HEK293T (cell line): ENCODE measurements at regions not wholly inside any gene's neighbourhood (a gene's known extent, or its start where the extent isn't known, plus 50 kb on each side); places are given as distances from the start of the nearest gene placed in this dataset.
"Not testable (repeated sequence)": the region's sequence is repeated elsewhere in the genome, so short reads cannot be mapped to it uniquely, and the experiment has no call there.

Experiments
- CTCF ChIA-PET: fragments of 350-600 bp; formaldehyde crosslinking; extraction: SDS; loops from one replicate; lab custom pipeline; 2021; ENCODE audit warnings: antibody characterized with exemption, inconsistent platforms; lab: Yijun Ruan, JAX
- POLR2A ChIA-PET: fragments of 350-600 bp; formaldehyde crosslinking; extraction: SDS; loops from one replicate; lab custom pipeline; 2020; ENCODE audit warnings: antibody characterized with exemption, inconsistent platforms; lab: Yijun Ruan, JAX
- DNase-seq: peaks from one replicate; pipeline ENCODE4 v3.0.0; 2012; ENCODE audit warnings: mixed read lengths; ENCODE audit errors: extremely low spot score
- ARNT ChIP-seq: fragments of 450-650 bp; IDR thresholded peaks from 2 replicates; pipeline ENCODE4 v1.6.1; 2017; ENCODE audit warnings: mild to moderate bottlenecking
- BHLHE40 ChIP-seq: fragments of 450-650 bp; IDR thresholded peaks from 2 replicates; pipeline ENCODE4 v1.6.1; 2016; ENCODE audit warnings: mild to moderate bottlenecking, moderate library complexity, borderline replicate concordance
- CTBP1 ChIP-seq: fragments of 450-650 bp; IDR thresholded peaks from 2 replicates; pipeline ENCODE4 v1.6.1; 2016; ENCODE audit warnings: borderline replicate concordance
- ELF4 ChIP-seq: fragments of 450-650 bp; IDR thresholded peaks from 2 replicates; pipeline ENCODE4 v1.6.1; 2017; ENCODE audit warnings: antibody characterized with exemption
- FOXA1 ChIP-seq: fragments of 450-650 bp; IDR thresholded peaks from 2 replicates; pipeline ENCODE4 v1.6.1; 2016; ENCODE audit warnings: mild to moderate bottlenecking
- FOXK2 ChIP-seq: fragments of 450-650 bp; IDR thresholded peaks from 2 replicates; pipeline ENCODE4 v1.6.1; 2016; ENCODE audit warnings: mild to moderate bottlenecking
- FOXM1 ChIP-seq: fragments of 450-650 bp; IDR thresholded peaks from 2 replicates; pipeline ENCODE4 v1.6.1; 2017; ENCODE audit warnings: mild to moderate bottlenecking, borderline replicate concordance
- HDGF ChIP-seq: fragments of 450-650 bp; IDR thresholded peaks from 2 replicates; pipeline ENCODE4 v1.6.1; 2017; ENCODE audit warnings: antibody characterized with exemption, borderline replicate concordance
- L3MBTL2 ChIP-seq: fragments of 450-650 bp; conservative IDR thresholded peaks from 2 replicates; pipeline ENCODE4 v1.6.1; 2016; ENCODE audit warnings: mild to moderate bottlenecking
- LEF1 ChIP-seq: fragments of 450-650 bp; IDR thresholded peaks from 2 replicates; pipeline ENCODE4 v1.6.1; 2017; ENCODE audit warnings: mild to moderate bottlenecking, borderline replicate concordance
- NFRKB ChIP-seq: fragments of 450-650 bp; IDR thresholded peaks from 2 replicates; pipeline ENCODE4 v1.6.1; 2016; ENCODE audit warnings: mild to moderate bottlenecking, moderate library complexity
- SP1 ChIP-seq: fragments of 450-650 bp; IDR thresholded peaks from 2 replicates; pipeline ENCODE4 v1.6.1; 2017
- SUZ12 ChIP-seq: fragments of 450-650 bp; IDR thresholded peaks from 2 replicates; pipeline ENCODE4 v1.6.1; 2016; ENCODE audit warnings: mild to moderate bottlenecking
- TARDBP ChIP-seq: fragments of 450-650 bp; IDR thresholded peaks from 2 replicates; pipeline ENCODE4 v1.6.1; 2016
- ZNF384 ChIP-seq: fragments of 450-650 bp; IDR thresholded peaks from 2 replicates; pipeline ENCODE4 v1.6.1; 2016
- TF ChIP-seq, protein P1 (sequence below): fragments of 450-650 bp; IDR thresholded peaks from 2 replicates; pipeline ENCODE4 v1.6.1; 2016

DNA sequence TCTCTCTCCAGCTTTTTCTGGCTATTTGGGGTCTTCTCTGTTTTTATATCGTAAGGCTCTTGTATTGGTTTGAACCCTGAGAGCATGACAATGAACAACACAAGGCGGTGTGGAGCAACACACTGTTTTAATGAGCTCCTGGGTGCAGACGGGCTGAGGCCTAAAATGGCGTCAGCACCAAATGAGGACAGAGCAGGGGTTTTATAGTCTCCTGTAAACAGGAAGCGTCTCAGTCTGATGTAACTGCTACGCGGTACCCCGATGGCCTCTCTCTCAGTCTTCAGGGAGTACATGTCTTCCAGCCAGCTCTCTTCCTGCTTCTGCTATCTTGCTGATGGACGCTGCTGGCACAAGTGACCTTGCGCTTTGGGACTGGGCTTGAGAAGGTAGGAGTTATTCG is 95.9 kb upstream of the CCDC71L start:
- TF ChIP-seq SP1 (no peak), BHLHE40 (no peak), FOXK2 (no peak), ELF4 (no peak), SUZ12 (no peak), NFRKB (no peak), FOXA1 (no peak), LEF1 (no peak), TARDBP (no peak), ZNF384 (no peak), CTBP1 (no peak), FOXM1 (no peak), L3MBTL2 (no peak), ARNT (no peak), HDGF (no peak)
- TF ChIP-seq, protein P1, sequence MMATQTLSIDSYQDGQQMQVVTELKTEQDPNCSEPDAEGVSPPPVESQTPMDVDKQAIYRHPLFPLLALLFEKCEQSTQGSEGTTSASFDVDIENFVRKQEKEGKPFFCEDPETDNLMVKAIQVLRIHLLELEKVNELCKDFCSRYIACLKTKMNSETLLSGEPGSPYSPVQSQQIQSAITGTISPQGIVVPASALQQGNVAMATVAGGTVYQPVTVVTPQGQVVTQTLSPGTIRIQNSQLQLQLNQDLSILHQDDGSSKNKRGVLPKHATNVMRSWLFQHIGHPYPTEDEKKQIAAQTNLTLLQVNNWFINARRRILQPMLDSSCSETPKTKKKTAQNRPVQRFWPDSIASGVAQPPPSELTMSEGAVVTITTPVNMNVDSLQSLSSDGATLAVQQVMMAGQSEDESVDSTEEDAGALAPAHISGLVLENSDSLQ, result no peak
- no peak for DNase-seq
- POLR2A ChIA-PET, result no interaction called here
- CTCF ChIA-PET, result interaction anchor here (0.6 kb wide), 1 partner anchor 525 kb away, joined by 3 read pairs; no protein-coding TSS in a partner anchor

DNA sequence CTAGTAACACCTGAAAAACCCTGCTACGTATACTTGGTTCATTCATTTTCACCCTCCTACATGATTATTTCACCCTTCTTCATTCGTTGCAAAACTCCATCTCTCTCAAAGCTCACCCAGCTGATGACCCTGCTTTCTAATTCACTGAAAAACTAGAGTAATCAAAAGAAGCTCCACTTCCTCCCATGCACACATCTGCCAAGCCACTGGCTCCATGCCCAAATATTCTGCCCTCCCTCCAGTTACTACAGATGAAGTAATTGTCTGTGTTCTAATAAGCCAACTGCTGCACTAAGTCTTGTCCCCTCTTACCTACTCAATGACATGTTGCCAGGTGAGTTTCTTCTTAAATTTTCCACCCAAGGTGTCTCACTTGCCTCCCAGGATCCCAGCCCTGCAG is 96.9 kb upstream of the CCDC71L start:
- TF ChIP-seq ARNT, result no peak
- no peak for TF ChIP-seq SUZ12
- no peak for TF ChIP-seq FOXK2
- no peak for TF ChIP-seq BHLHE40
- TF ChIP-seq SP1, result no peak
- TF ChIP-seq FOXM1, result no peak
- TF ChIP-seq FOXA1, result no peak
- TF ChIP-seq ELF4, result no peak
- TF ChIP-seq LEF1, result no peak
- TF ChIP-seq NFRKB, result no peak
- TF ChIP-seq, protein P1, result no peak
- TF ChIP-seq ZNF384, result no peak
- no peak for DNase-seq
- ChIA-PET CTCF (no interaction called here), POLR2A (no interaction called here)

DNA sequence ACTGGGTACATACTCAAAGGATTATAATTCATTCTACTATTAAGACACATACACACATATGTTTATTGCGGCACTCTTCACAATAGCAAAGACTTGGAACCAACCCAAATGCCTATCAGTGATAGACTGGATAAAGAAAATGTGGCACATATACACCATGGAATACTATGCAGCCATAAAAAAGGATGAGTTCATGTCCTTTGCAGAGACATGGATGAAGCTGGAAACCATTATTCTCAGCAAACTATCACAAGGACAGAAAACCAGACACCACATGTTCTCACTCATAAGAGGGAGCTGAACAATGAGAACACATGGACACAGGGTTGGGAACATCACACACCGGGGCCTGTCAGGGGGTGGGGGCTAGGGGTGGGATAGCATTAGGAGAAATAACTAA is 101.9 kb upstream of the CCDC71L start:
- CTCF ChIA-PET, POLR2A ChIA-PET, DNase-seq: not testable (repeated sequence)

DNA sequence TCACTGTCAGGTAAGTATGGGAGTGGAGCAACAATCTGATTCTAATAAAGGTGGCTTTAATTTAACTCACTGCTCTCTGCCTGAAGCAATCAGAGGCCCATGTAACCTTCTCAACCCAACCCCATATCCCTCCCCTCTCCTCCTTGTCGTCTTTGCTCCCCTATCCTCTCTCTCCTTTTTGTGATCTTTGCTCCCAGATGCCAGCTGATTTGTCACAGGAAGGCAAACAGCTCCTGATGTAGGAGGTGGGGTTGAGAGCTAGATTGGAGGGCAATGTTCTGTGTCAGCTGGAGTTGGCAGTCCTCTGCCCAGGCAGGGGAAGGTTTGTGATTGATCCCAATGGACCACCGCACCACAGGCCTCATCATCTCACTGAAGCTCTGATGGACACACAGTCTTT is 101.4 kb upstream of the PIK3CG start:
- TF ChIP-seq ELF4 (no peak), L3MBTL2 (no peak), HDGF (no peak), FOXA1 (no peak), NFRKB (no peak), BHLHE40 (no peak), FOXM1 (no peak), TARDBP (no peak), ZNF384 (no peak), ARNT (no peak), SUZ12 (no peak), CTBP1 (no peak), SP1 (no peak)
- TF ChIP-seq, protein P1, result no peak
- ChIA-PET CTCF (no interaction called here), POLR2A (no interaction called here)
- DNase-seq, result no peak

DNA sequence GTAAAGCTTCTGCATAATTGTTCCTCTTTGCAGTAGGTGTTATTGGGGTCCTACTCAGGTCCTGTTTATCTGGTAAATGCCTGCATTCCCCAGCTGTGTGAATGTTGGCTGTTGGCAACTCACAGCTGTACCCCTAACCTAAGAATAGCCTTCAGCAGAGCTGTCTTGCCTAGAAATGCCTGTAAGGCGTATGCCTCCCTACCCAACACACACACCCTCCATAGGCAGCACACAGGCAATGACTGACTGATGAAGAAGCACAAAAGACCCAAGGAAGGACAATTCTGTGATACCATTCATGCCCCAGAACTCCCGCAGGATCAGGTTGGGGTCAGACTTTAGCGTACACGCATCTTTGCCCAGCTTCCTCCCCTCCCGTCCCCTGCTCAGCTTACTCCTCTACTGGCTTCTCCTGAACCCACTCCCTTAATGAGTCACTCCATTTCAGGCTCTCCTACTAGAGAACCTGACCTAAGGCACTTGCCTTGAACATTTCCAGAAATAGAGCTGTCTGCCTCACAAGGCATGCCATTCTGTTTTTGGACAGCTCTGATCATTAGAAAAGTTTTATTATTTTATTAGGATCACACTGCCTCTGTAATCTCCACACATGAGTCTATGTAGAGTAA is 99.2 kb upstream of the PIK3CG start:
- POLR2A ChIA-PET, result no interaction called here
- DNase-seq, result no peak
- TF ChIP-seq ARNT, result no peak
- TF ChIP-seq CTBP1, result no peak
- no peak for TF ChIP-seq FOXK2
- TF ChIP-seq NFRKB, result no peak
- TF ChIP-seq TARDBP, result no peak
- no peak for TF ChIP-seq FOXM1
- TF ChIP-seq L3MBTL2, result no peak
- TF ChIP-seq LEF1, result no peak
- no peak for TF ChIP-seq FOXA1
- no peak for TF ChIP-seq HDGF
- no peak for TF ChIP-seq SP1
- no peak for TF ChIP-seq BHLHE40
- TF ChIP-seq ELF4, result no peak
- TF ChIP-seq, protein P1, result no peak
- CTCF ChIA-PET, result no interaction called here

DNA sequence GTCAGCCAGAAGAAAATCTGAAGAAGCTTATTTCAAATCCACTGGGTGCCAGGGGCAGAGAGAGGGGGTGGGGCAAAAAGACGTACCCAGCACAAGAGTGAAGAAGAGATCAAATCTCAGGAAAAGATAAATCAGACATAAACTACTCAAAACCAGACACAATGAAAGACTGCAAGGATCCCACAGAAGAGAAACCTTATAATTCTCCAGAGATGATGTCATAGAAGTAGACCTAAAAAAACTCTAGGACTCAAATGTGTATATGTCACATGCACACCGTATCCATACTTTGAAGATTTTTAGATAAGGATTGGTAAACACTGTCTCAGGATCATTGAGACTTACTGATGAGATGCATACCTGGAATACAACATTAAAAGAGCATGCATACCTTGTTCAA is 98.5 kb upstream of the PIK3CG start:
- no peak for DNase-seq
- CTCF ChIA-PET, result no interaction called here
- POLR2A ChIA-PET, result no interaction called here
- no peak for TF ChIP-seq ZNF384
- TF ChIP-seq, protein P1, result no peak
- no peak for TF ChIP-seq FOXK2
- TF ChIP-seq LEF1, result no peak
- TF ChIP-seq FOXA1, result no peak
- TF ChIP-seq L3MBTL2, result no peak
- TF ChIP-seq FOXM1, result no peak
- TF ChIP-seq SP1, result no peak
- TF ChIP-seq ELF4, result no peak
- no peak for TF ChIP-seq NFRKB
- TF ChIP-seq SUZ12, result no peak
- TF ChIP-seq ARNT, result no peak
- TF ChIP-seq CTBP1, result no peak
- TF ChIP-seq BHLHE40, result no peak
- TF ChIP-seq HDGF, result no peak
